Neural cell (in vitro differentiated cells): ENCODE measurements at regions not wholly inside any gene's neighbourhood (a gene's known extent, or its start where the extent isn't known, plus 50 kb on each side); places are given as distances from the start of the nearest gene placed in this dataset.

Experiments used
- EP300 ChIP-seq: fragments of 450-650 bp; conservative IDR thresholded peaks from 2 replicates; pipeline ENCODE4 v1.6.1; 2014; ENCODE audit warnings: antibody characterized with exemption, mild to moderate bottlenecking, moderate library complexity; ENCODE audit not compliant: poor library complexity, severe bottlenecking
- EZH2 ChIP-seq: fragments of 200-600, 300-800 bp; shearing (Covaris generic), sonication (generic); IDR thresholded peaks from 2 replicates; pipeline ENCODE4 v1.6.1; 2014; ENCODE audit warnings: antibody characterized with exemption, low read length, borderline replicate concordance, mild to moderate bottlenecking; ENCODE audit not compliant: insufficient read depth, poor library complexity, severe bottlenecking
- MXI1 ChIP-seq: fragments of 450-650 bp; conservative IDR thresholded peaks from 2 replicates; pipeline ENCODE4 v1.6.1; 2014; ENCODE audit warnings: antibody characterized with exemption, mild to moderate bottlenecking; ENCODE audit not compliant: poor library complexity, severe bottlenecking
- POLR2AphosphoS5 ChIP-seq: IDR thresholded peaks from 2 replicates; pipeline ENCODE4 v1.6.1; 2012
- RAD21 ChIP-seq: fragments of 450-650 bp; conservative IDR thresholded peaks from 2 replicates; pipeline ENCODE4 v1.6.1; 2014; ENCODE audit warnings: antibody characterized with exemption, mild to moderate bottlenecking, moderate library complexity
- TAF1 ChIP-seq: IDR thresholded peaks from 2 replicates; pipeline ENCODE4 v1.6.1; 2012; ENCODE audit warnings: low read depth
- TF ChIP-seq, protein P1 (sequence below): fragments of 450-650 bp; IDR thresholded peaks from 2 replicates; pipeline ENCODE4 v1.5.1; 2014; ENCODE audit warnings: antibody characterized with exemption, mild to moderate bottlenecking, moderate library complexity; ENCODE audit not compliant: poor library complexity, severe bottlenecking

DNA sequence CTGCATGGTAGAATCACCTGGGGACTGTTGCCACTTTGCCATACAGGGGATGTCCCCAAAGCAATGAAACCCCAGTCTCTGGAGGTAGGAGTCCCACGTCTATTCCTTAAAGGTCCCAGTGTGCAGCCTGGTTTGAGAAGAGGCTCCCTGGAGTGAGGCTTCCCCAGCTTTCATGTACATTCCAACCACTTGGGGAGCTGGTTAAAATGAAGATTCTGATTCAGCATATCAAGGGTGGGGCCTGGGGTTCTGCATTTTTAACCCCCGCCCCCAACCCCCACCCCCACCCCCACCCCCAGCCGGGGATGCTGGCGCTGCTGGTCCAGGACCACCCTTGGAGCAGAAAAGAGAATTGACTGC is 241.2 kb downstream of the FOXL1 start:
- TF ChIP-seq, protein P1, sequence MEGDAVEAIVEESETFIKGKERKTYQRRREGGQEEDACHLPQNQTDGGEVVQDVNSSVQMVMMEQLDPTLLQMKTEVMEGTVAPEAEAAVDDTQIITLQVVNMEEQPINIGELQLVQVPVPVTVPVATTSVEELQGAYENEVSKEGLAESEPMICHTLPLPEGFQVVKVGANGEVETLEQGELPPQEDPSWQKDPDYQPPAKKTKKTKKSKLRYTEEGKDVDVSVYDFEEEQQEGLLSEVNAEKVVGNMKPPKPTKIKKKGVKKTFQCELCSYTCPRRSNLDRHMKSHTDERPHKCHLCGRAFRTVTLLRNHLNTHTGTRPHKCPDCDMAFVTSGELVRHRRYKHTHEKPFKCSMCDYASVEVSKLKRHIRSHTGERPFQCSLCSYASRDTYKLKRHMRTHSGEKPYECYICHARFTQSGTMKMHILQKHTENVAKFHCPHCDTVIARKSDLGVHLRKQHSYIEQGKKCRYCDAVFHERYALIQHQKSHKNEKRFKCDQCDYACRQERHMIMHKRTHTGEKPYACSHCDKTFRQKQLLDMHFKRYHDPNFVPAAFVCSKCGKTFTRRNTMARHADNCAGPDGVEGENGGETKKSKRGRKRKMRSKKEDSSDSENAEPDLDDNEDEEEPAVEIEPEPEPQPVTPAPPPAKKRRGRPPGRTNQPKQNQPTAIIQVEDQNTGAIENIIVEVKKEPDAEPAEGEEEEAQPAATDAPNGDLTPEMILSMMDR: no peak
- TF ChIP-seq EP300 (no peak), TAF1 (no peak), POLR2AphosphoS5 (no peak), EZH2 (no peak), RAD21 (no peak), MXI1 (no peak)
